ENCODE measurements at regions not wholly inside any gene's neighbourhood (a gene's known extent, or its start where the extent isn't known, plus 50 kb on each side); places are given as distances from the start of the nearest gene placed in this dataset.
A peak's percentile ranks its signal among the peaks of the same experiment; 100 is the strongest.
"Not testable (repeated sequence)": the region's sequence is repeated elsewhere in the genome, so short reads cannot be mapped to it uniquely, and the experiment has no call there.

GRCh38 chr19:30810726-30811125 lies 438.5 kb downstream of the ZNF536 start:
- no peak overlapping the region for H3K4me3 ChIP-seq
- in situ Hi-C loops (cut with MboI; ENCODE audit: low sequenced_read_pairs) = no loop called here
- peaks cover under 1% of the 10 kb centered on the region; the same call in 1 of the 2 replicates for H3K4me1 ChIP-seq
- DNase-seq (ENCODE audit: low spot score in 2 of 2) = no peak
- no peaks in the 10 kb centered on the region; the same call in 1 of the 2 replicates for H3K9me3 ChIP-seq
- H3K27me3 ChIP-seq (ENCODE audit: low read depth) = no peaks in the 10 kb centered on the region
- H3K36me3 ChIP-seq (replicated peaks) = no peaks in the 10 kb centered on the region

- H3K36me3 ChIP-seq (replicated peaks) = no peaks in the 10 kb centered on the region
- H3K27me3 ChIP-seq (ENCODE audit: low read depth) = no peaks in the 10 kb centered on the region
- peaks cover 19% of the 10 kb centered on the region for H3K4me1 ChIP-seq
- H3K9me3 ChIP-seq = no peaks in the 10 kb centered on the region; the same call in 1 of the 2 replicates
- DNase-seq (ENCODE audit: low spot score in 2 of 2) = no peak
- in situ Hi-C loops (cut with MboI; ENCODE audit: low sequenced_read_pairs) = no loop called here
- H3K4me3 ChIP-seq = no peak overlapping the region
Observed at GRCh38 chr19:30807278-30807677, 435.1 kb downstream of the ZNF536 start.

GRCh38 chr19:30806311-30806710 lies 434.1 kb downstream of the ZNF536 start:
- no peak overlapping the region for H3K4me3 ChIP-seq
- peaks cover 19% of the 10 kb centered on the region for H3K4me1 ChIP-seq
- DNase-seq (ENCODE audit: low spot score in 2 of 2) = no peak
- in situ Hi-C loops (cut with MboI; ENCODE audit: low sequenced_read_pairs) = no loop called here
- H3K9me3 ChIP-seq = no peaks in the 10 kb centered on the region; the same call in 1 of the 2 replicates
- no peaks in the 10 kb centered on the region for H3K27me3 ChIP-seq (ENCODE audit: low read depth)
- no peaks in the 10 kb centered on the region for H3K36me3 ChIP-seq (replicated peaks)

- Histone ChIP-seq H3K9me3 (no peaks in the 10 kb centered on the region; the same call in 1 of the 2 replicates), H3K4me1 (peaks cover 19% of the 10 kb centered on the region), H3K36me3 (replicated peaks) (no peaks in the 10 kb centered on the region), H3K27me3 (ENCODE audit: low read depth) (peaks cover 3% of the 10 kb centered on the region; the same call in 1 of the 2 replicates), H3K4me3 (no peak overlapping the region)
- in situ Hi-C loops (cut with MboI; ENCODE audit: low sequenced_read_pairs) = no loop called here
- peak; percentile 59 to 71 for DNase-seq (ENCODE audit: low spot score in 2 of 2)
Observed at GRCh38 chr19:30804751-30805150, 432.6 kb downstream of the ZNF536 start.

- H3K27me3 ChIP-seq (ENCODE audit: low read depth); H3K9me3 ChIP-seq; in situ Hi-C loops (cut with MboI; ENCODE audit: low sequenced_read_pairs); H3K4me3 ChIP-seq; DNase-seq (ENCODE audit: low spot score in 2 of 2); H3K36me3 ChIP-seq (replicated peaks): not testable (repeated sequence)
- peaks cover 19% of the 10 kb centered on the region for H3K4me1 ChIP-seq
Observed at GRCh38 chr19:30804333-30804732, 432.1 kb downstream of the ZNF536 start.

- Histone ChIP-seq H3K36me3 (replicated peaks) (no peaks in the 10 kb centered on the region), H3K9me3 (no peaks in the 10 kb centered on the region), H3K4me3 (no peak overlapping the region), H3K27me3 (ENCODE audit: low read depth) (peaks cover 4% of the 10 kb centered on the region; the same call in 1 of the 2 replicates), H3K4me1 (peaks cover 19% of the 10 kb centered on the region)
- no peak for DNase-seq (ENCODE audit: low spot score in 2 of 2)
- in situ Hi-C loops (cut with MboI; ENCODE audit: low sequenced_read_pairs) = no loop called here
Observed at GRCh38 chr19:30802424-30803013, 430.3 kb downstream of the ZNF536 start.

- peak; percentile 23 to 79 for DNase-seq (ENCODE audit: low spot score in 2 of 2)
- H3K4me1 ChIP-seq = peaks cover 12% of the 10 kb centered on the region
- in situ Hi-C loops (cut with MboI; ENCODE audit: low sequenced_read_pairs) = no loop called here
- H3K36me3 ChIP-seq (replicated peaks) = no peaks in the 10 kb centered on the region
- H3K9me3 ChIP-seq = no peaks in the 10 kb centered on the region
- H3K27me3 ChIP-seq (ENCODE audit: low read depth) = peaks cover 4% of the 10 kb centered on the region; the same call in 1 of the 2 replicates
- no peak overlapping the region for H3K4me3 ChIP-seq
Observed at GRCh38 chr19:30799865-30800755, 427.9 kb downstream of the ZNF536 start.

- in situ Hi-C loops (cut with MboI; ENCODE audit: low sequenced_read_pairs) = no loop called here
- peaks cover 4% of the 10 kb centered on the region for H3K27me3 ChIP-seq (ENCODE audit: low read depth)
- H3K4me3 ChIP-seq = no peak overlapping the region
- H3K36me3 ChIP-seq (replicated peaks) = no peaks in the 10 kb centered on the region
- H3K9me3 ChIP-seq = no peaks in the 10 kb centered on the region
- no peaks in the 10 kb centered on the region for H3K4me1 ChIP-seq
- no peak for DNase-seq (ENCODE audit: low spot score in 2 of 2)
Observed at GRCh38 chr19:30795727-30796126, 423.5 kb downstream of the ZNF536 start.

GRCh38 chr19:30792561-30793505 lies 420.6 kb downstream of the ZNF536 start:
- in situ Hi-C loops (cut with MboI; ENCODE audit: low sequenced_read_pairs) = no loop called here
- Histone ChIP-seq H3K27me3 (ENCODE audit: low read depth) (no peaks in the 10 kb centered on the region; the same call in none of the 2 replicates), H3K36me3 (replicated peaks) (no peaks in the 10 kb centered on the region), H3K9me3 (no peaks in the 10 kb centered on the region), H3K4me1 (no peaks in the 10 kb centered on the region), H3K4me3 (no peak overlapping the region)
- no peak for DNase-seq (ENCODE audit: low spot score in 2 of 2)

- Histone ChIP-seq H3K36me3 (replicated peaks) (no peaks in the 10 kb centered on the region), H3K4me1 (no peaks in the 10 kb centered on the region), H3K4me3 (no peak overlapping the region), H3K9me3 (no peaks in the 10 kb centered on the region), H3K27me3 (ENCODE audit: low read depth) (no peaks in the 10 kb centered on the region; the same call in none of the 2 replicates)
- DNase-seq (ENCODE audit: low spot score in 2 of 2) = no peak
- in situ Hi-C loops (cut with MboI; ENCODE audit: low sequenced_read_pairs) = no loop called here
Observed at GRCh38 chr19:30791088-30791487, 418.9 kb downstream of the ZNF536 start.

- in situ Hi-C loops (cut with MboI; ENCODE audit: low sequenced_read_pairs) = no loop called here
- no peaks in the 10 kb centered on the region for H3K36me3 ChIP-seq (replicated peaks)
- no peaks in the 10 kb centered on the region for H3K4me1 ChIP-seq
- H3K9me3 ChIP-seq = no peaks in the 10 kb centered on the region
- no peak for DNase-seq (ENCODE audit: low spot score in 2 of 2)
- no peak overlapping the region for H3K4me3 ChIP-seq
- H3K27me3 ChIP-seq (ENCODE audit: low read depth) = no peaks in the 10 kb centered on the region; the same call in none of the 2 replicates
Observed at GRCh38 chr19:30790056-30790680, 418.0 kb downstream of the ZNF536 start.

GRCh38 chr19:30788105-30788765 lies 416.1 kb downstream of the ZNF536 start:
- Histone ChIP-seq H3K4me1 (no peaks in the 10 kb centered on the region), H3K4me3 (no peak overlapping the region), H3K27me3 (ENCODE audit: low read depth) (no peaks in the 10 kb centered on the region; the same call in none of the 2 replicates), H3K36me3 (replicated peaks) (no peaks in the 10 kb centered on the region), H3K9me3 (no peaks in the 10 kb centered on the region)
- in situ Hi-C loops (cut with MboI; ENCODE audit: low sequenced_read_pairs) = no loop called here
- DNase-seq (ENCODE audit: low spot score in 2 of 2) = no peak
